Osteocyte (in vitro differentiated cells): ENCODE measurements at regions not wholly inside any gene's neighbourhood (a gene's known extent, or its start where the extent isn't known, plus 50 kb on each side); places are given as distances from the start of the nearest gene placed in this dataset.

ENCODE experiments used
- DNase-seq: peaks from one replicate; pipeline ENCODE4 v3.0.0; 2021; ENCODE audit warnings: mixed read lengths; ENCODE audit not compliant: unreplicated experiment; ENCODE audit errors: extremely low spot score
- H3K27ac Mint-ChIP-seq: one replicate; pipeline ENCODE4 v1.8.0; 2021; ENCODE audit warnings: mild to moderate bottlenecking, mixed read lengths; ENCODE audit not compliant: unreplicated experiment
- H3K27me3 Mint-ChIP-seq: one replicate; pipeline ENCODE4 v1.8.0; 2021; ENCODE audit warnings: mixed read lengths; ENCODE audit not compliant: unreplicated experiment
- H3K36me3 Mint-ChIP-seq: one replicate; pipeline ENCODE4 v1.8.0; 2021; ENCODE audit warnings: mixed read lengths; ENCODE audit not compliant: unreplicated experiment
- H3K4me1 Mint-ChIP-seq: one replicate; pipeline ENCODE4 v1.8.0; 2021; ENCODE audit warnings: mixed read lengths; ENCODE audit not compliant: unreplicated experiment
- H3K4me3 Mint-ChIP-seq: one replicate; pipeline ENCODE4 v1.8.0; 2021; ENCODE audit warnings: mild to moderate bottlenecking, moderate library complexity, mixed read lengths; ENCODE audit not compliant: unreplicated experiment
- H3K9me3 Mint-ChIP-seq: one replicate; pipeline ENCODE4 v1.8.0; 2021; ENCODE audit warnings: mixed read lengths; ENCODE audit not compliant: unreplicated experiment
- CTCF ChIP-seq: fragments of 200-600 bp; sonication (generic); IDR thresholded peaks from 2 replicates; pipeline ENCODE4 v1.5.0; 2021; ENCODE audit warnings: antibody characterized with exemption, mild to moderate bottlenecking, moderate library complexity

GRCh38 chr3:144549166-144549565 is 577.5 kb downstream of the DIPK2A start:
- no peak overlapping the region for H3K27ac Mint-ChIP-seq
- no peak for TF ChIP-seq CTCF
- no peaks in the 10 kb centered on the region for H3K36me3 Mint-ChIP-seq
- DNase-seq: no peak
- H3K4me3 Mint-ChIP-seq: no peak overlapping the region
- no peaks in the 10 kb centered on the region for H3K27me3 Mint-ChIP-seq
- H3K4me1 Mint-ChIP-seq: peaks cover 12% of the 10 kb centered on the region
- H3K9me3 Mint-ChIP-seq: no peaks in the 10 kb centered on the region

- H3K27ac Mint-ChIP-seq: no peak overlapping the region
- TF ChIP-seq CTCF: no peak
- H3K27me3 Mint-ChIP-seq: no peaks in the 10 kb centered on the region
- H3K9me3 Mint-ChIP-seq: no peaks in the 10 kb centered on the region
- no peak for DNase-seq
- peaks cover 12% of the 10 kb centered on the region for H3K4me1 Mint-ChIP-seq
- H3K36me3 Mint-ChIP-seq: no peaks in the 10 kb centered on the region
- no peak overlapping the region for H3K4me3 Mint-ChIP-seq
Measured at GRCh38 chr3:144552346-144553057, 580.9 kb downstream of the DIPK2A start.

GRCh38 chr3:144553301-144553700 is 581.7 kb downstream of the DIPK2A start:
- DNase-seq: no peak
- Mint-ChIP-seq H3K36me3 (no peaks in the 10 kb centered on the region), H3K27ac (no peak overlapping the region), H3K27me3 (no peaks in the 10 kb centered on the region), H3K4me1 (peaks cover 12% of the 10 kb centered on the region), H3K9me3 (no peaks in the 10 kb centered on the region), H3K4me3 (no peak overlapping the region)
- no peak for TF ChIP-seq CTCF

DNA sequence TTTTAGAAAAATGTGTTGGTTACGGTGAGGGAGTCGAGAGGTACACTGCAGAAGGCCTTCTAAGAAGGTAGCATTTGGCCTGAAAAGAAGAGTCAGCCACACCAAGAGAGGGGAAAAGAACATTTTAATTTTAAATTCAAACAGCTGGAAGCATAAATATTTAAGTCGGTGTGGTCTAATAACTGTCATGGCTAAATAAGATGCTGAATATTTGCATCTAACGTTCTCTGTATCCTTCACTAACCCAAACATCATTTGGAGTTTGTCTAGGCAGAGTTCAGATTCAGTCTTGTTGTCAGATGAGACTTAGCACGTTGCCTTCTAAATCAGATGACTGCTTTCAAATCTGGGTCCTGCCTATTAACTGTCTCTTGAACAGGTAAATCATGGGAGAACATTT is 583.3 kb downstream of the DIPK2A start:
- no peak overlapping the region for H3K27ac Mint-ChIP-seq
- no peaks in the 10 kb centered on the region for H3K9me3 Mint-ChIP-seq
- H3K4me1 Mint-ChIP-seq: peaks cover 10% of the 10 kb centered on the region
- DNase-seq: no peak
- H3K4me3 Mint-ChIP-seq: no peak overlapping the region
- TF ChIP-seq CTCF: no peak
- H3K36me3 Mint-ChIP-seq: no peaks in the 10 kb centered on the region
- H3K27me3 Mint-ChIP-seq: no peaks in the 10 kb centered on the region

DNA sequence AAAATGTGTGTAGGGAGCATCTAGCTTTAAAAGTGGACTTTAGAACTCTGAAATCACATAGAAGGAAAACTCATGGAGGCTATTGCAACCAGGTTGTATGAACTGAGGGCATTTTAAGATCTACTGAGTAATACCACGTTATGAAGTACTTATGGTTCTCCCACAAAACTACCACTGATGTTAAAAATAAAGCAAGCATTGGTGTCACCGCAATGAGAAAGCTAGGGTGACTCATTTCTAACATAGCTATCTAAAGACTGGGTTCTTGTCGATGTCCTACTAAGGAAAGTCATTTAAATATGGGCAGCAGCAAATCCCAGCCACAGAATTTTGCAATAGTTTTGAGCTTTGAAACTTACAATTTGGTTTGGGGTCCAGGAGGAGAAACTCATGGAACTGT is 584.8 kb downstream of the DIPK2A start:
- H3K9me3 Mint-ChIP-seq: no peaks in the 10 kb centered on the region
- no peaks in the 10 kb centered on the region for H3K36me3 Mint-ChIP-seq
- DNase-seq: no peak
- no peak overlapping the region for H3K27ac Mint-ChIP-seq
- TF ChIP-seq CTCF: no peak
- H3K4me1 Mint-ChIP-seq: peaks cover 10% of the 10 kb centered on the region
- no peaks in the 10 kb centered on the region for H3K27me3 Mint-ChIP-seq
- H3K4me3 Mint-ChIP-seq: no peak overlapping the region
